GM12878 (cell line): ENCODE measurements at regions not wholly inside any gene's neighbourhood (a gene's known extent, or its start where the extent isn't known, plus 50 kb on each side); places are given as distances from the start of the nearest gene placed in this dataset.

ENCODE experiments used
- EGR1 ChIP-seq, 2 experiments: IDR thresholded peaks; 1 replicate in 1 of 2; 2 replicates in 1 of 2; pipeline ENCODE4 v1.6.1; 2011 to 2012; ENCODE audit warnings: low read depth in 2 of 2, low read length in 2 of 2, borderline replicate concordance in 1 of 2, mild to moderate bottlenecking in 1 of 2, moderate library complexity in 1 of 2
- JUND ChIP-seq: IDR thresholded peaks from 2 replicates; pipeline ENCODE4 v1.6.1; 2012; ENCODE audit warnings: low read depth, mild to moderate bottlenecking, low read length, improper control_type of control experiment, moderate library complexity
- MTA3 ChIP-seq: IDR thresholded peaks from 2 replicates; pipeline ENCODE4 v1.6.1; 2012; ENCODE audit warnings: low read length, inconsistent platforms, borderline replicate concordance
- MYB ChIP-seq: fragments of 150-350 bp; IDR thresholded peaks from 2 replicates; pipeline ENCODE4 v1.6.1; 2014; ENCODE audit warnings: mild to moderate bottlenecking, low read depth, low read length, borderline replicate concordance
- PML ChIP-seq: IDR thresholded peaks from 2 replicates; pipeline ENCODE4 v1.6.1; 2012; ENCODE audit warnings: low read length, inconsistent platforms
- RELA ChIP-seq: fragments of 450-650 bp; IDR thresholded peaks from 2 replicates; pipeline ENCODE4 v1.8.0; 2014; ENCODE audit warnings: borderline replicate concordance; ENCODE audit not compliant: partially characterized antibody
- RFX5 ChIP-seq: IDR thresholded peaks from 2 replicates; pipeline ENCODE4 v1.6.1; 2011; ENCODE audit warnings: low read depth, low read length, improper control_type of control experiment
- SMC3 ChIP-seq: IDR thresholded peaks from 2 replicates; pipeline ENCODE4 v1.6.1; 2011; ENCODE audit warnings: low read length, improper control_type of control experiment, borderline replicate concordance
- SP1 ChIP-seq: IDR thresholded peaks from one replicate; pipeline ENCODE4 v1.6.1; 2011; ENCODE audit warnings: low read depth, low read length
- TCF3 ChIP-seq: IDR thresholded peaks from 2 replicates; pipeline ENCODE4 v1.6.1; 2012; ENCODE audit warnings: low read depth, mild to moderate bottlenecking, low read length, borderline replicate concordance; ENCODE audit not compliant: insufficient read depth
- TF ChIP-seq, protein P1 (sequence below): IDR thresholded peaks from 2 replicates; pipeline ENCODE4 v1.6.1; 2012; ENCODE audit warnings: mild to moderate bottlenecking, low read depth, low read length
- TF ChIP-seq, protein P2 (sequence below): fragments of 450-650 bp; IDR thresholded peaks from 2 replicates; pipeline ENCODE4 v1.6.1; 2017; ENCODE audit warnings: mild to moderate bottlenecking
- TF ChIP-seq, protein P3 (sequence below): fragments of 450-650 bp; formaldehyde crosslinking; IDR thresholded peaks from 2 replicates; pipeline ENCODE4 v1.4.0; 2022; ENCODE audit warnings: mild to moderate bottlenecking, moderate library complexity
- TF ChIP-seq, protein P4 (sequence below): fragments of 450-650 bp; IDR thresholded peaks from 2 replicates; pipeline ENCODE4 v1.6.1; 2014; ENCODE audit warnings: mild to moderate bottlenecking
- TF ChIP-seq, protein P5 (sequence below): IDR thresholded peaks from 2 replicates; pipeline ENCODE4 v1.6.1; 2012; ENCODE audit warnings: low read depth, low read length, improper control_type of control experiment

DNA sequence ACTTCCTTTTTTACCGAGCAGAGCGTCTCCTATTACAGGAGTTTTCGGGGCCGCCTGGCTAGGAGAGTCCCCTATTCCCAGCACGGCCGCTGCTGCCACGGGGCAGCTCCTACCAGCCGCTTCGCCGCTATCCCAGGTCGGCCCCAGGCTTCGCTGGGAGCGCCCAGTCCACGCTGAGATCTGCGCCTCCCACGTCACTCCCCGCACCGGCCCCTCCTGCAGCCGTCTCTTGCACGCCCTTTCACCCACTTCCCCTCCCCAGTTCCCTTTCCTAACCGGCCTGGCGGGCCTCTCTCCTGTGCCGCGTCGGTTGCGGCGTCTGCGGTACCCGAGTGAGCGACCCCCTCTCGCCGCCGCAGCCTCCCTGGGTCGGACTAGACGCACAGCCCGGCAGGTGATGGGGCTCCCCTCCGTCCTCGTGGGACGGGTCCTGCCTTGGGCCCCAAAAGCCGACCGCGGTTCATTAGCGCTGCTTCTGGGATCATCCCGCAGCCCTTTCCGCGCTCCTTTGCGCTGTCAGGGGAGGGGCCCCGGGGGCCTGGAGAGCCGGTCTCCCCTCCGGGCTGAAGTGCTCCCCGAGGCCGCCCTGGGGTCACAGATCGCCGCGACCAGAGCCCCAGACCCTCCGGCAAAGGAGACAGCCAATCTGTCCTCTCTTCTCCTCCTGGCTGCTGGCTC is 1318.4 kb downstream of the TMEM121 start (continued):
- TF ChIP-seq, protein P1, sequence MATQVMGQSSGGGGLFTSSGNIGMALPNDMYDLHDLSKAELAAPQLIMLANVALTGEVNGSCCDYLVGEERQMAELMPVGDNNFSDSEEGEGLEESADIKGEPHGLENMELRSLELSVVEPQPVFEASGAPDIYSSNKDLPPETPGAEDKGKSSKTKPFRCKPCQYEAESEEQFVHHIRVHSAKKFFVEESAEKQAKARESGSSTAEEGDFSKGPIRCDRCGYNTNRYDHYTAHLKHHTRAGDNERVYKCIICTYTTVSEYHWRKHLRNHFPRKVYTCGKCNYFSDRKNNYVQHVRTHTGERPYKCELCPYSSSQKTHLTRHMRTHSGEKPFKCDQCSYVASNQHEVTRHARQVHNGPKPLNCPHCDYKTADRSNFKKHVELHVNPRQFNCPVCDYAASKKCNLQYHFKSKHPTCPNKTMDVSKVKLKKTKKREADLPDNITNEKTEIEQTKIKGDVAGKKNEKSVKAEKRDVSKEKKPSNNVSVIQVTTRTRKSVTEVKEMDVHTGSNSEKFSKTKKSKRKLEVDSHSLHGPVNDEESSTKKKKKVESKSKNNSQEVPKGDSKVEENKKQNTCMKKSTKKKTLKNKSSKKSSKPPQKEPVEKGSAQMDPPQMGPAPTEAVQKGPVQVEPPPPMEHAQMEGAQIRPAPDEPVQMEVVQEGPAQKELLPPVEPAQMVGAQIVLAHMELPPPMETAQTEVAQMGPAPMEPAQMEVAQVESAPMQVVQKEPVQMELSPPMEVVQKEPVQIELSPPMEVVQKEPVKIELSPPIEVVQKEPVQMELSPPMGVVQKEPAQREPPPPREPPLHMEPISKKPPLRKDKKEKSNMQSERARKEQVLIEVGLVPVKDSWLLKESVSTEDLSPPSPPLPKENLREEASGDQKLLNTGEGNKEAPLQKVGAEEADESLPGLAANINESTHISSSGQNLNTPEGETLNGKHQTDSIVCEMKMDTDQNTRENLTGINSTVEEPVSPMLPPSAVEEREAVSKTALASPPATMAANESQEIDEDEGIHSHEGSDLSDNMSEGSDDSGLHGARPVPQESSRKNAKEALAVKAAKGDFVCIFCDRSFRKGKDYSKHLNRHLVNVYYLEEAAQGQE: no peak
- no peak for TF ChIP-seq PML
- TF ChIP-seq, protein P2, sequence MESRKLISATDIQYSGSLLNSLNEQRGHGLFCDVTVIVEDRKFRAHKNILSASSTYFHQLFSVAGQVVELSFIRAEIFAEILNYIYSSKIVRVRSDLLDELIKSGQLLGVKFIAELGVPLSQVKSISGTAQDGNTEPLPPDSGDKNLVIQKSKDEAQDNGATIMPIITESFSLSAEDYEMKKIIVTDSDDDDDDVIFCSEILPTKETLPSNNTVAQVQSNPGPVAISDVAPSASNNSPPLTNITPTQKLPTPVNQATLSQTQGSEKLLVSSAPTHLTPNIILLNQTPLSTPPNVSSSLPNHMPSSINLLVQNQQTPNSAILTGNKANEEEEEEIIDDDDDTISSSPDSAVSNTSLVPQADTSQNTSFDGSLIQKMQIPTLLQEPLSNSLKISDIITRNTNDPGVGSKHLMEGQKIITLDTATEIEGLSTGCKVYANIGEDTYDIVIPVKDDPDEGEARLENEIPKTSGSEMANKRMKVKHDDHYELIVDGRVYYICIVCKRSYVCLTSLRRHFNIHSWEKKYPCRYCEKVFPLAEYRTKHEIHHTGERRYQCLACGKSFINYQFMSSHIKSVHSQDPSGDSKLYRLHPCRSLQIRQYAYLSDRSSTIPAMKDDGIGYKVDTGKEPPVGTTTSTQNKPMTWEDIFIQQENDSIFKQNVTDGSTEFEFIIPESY: no peak
- TF ChIP-seq MYB: no peak
- no peak for TF ChIP-seq SMC3
- TF ChIP-seq JUND: no peak
- TF ChIP-seq EGR1 (IDR thresholded peaks at IDR 0.05; ENCODE audit: borderline replicate concordance in 1 of 2, low read depth in 2 of 2, low read length in 2 of 2): peak in 1 of 2 experiments; percentile 49; a peak in 1 of 3 replicates
- TF ChIP-seq MTA3: no peak
- TF ChIP-seq, protein P3, sequence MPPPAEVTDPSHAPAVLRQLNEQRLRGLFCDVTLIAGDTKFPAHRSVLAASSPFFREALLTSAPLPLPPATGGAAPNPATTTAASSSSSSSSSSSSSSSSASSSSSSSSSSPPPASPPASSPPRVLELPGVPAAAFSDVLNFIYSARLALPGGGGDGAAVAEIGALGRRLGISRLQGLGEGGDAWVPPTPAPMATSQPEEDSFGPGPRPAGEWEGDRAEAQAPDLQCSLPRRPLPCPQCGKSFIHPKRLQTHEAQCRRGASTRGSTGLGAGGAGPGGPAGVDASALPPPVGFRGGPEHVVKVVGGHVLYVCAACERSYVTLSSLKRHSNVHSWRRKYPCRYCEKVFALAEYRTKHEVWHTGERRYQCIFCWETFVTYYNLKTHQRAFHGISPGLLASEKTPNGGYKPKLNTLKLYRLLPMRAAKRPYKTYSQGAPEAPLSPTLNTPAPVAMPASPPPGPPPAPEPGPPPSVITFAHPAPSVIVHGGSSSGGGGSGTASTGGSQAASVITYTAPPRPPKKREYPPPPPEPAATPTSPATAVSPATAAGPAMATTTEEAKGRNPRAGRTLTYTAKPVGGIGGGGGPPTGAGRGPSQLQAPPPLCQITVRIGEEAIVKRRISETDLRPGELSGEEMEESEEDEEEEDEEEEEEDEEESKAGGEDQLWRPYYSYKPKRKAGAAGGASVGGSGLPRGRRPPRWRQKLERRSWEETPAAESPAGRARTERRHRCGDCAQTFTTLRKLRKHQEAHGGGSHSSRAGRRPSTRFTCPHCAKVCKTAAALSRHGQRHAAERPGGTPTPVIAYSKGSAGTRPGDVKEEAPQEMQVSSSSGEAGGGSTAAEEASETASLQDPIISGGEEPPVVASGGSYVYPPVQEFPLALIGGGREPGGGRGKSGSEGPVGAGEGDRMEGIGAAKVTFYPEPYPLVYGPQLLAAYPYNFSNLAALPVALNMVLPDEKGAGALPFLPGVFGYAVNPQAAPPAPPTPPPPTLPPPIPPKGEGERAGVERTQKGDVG (CRISPR knock-in tag): no peak
- TF ChIP-seq, protein P4, sequence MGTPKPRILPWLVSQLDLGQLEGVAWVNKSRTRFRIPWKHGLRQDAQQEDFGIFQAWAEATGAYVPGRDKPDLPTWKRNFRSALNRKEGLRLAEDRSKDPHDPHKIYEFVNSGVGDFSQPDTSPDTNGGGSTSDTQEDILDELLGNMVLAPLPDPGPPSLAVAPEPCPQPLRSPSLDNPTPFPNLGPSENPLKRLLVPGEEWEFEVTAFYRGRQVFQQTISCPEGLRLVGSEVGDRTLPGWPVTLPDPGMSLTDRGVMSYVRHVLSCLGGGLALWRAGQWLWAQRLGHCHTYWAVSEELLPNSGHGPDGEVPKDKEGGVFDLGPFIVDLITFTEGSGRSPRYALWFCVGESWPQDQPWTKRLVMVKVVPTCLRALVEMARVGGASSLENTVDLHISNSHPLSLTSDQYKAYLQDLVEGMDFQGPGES: no peak
- TF ChIP-seq, protein P5, sequence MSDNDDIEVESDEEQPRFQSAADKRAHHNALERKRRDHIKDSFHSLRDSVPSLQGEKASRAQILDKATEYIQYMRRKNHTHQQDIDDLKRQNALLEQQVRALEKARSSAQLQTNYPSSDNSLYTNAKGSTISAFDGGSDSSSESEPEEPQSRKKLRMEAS: peak; percentile 42; the same call in 1 of the 2 replicates
- TF ChIP-seq SP1: no peak
- TF ChIP-seq RFX5: no peak
- TF ChIP-seq RELA: no peak
- 0 out of 2 replicates have a peak, but pooled peaks have one; percentile 33 for TF ChIP-seq TCF3
